GM12874 (cell line): ENCODE measurements at regions not wholly inside any gene's neighbourhood (a gene's known extent, or its start where the extent isn't known, plus 50 kb on each side); places are given as distances from the start of the nearest gene placed in this dataset.

ENCODE experiments used
- CTCF ChIP-seq: IDR thresholded peaks from 2 replicates; pipeline ENCODE4 v1.5.1; 2011; ENCODE audit warnings: low read depth, mild to moderate bottlenecking, control low read depth, low read length, moderate library complexity; ENCODE audit not compliant: insufficient read depth

GRCh38 chrX:10676235-10676957, 56.0 kb upstream of the MID1 start:
- TF ChIP-seq CTCF, result no peak

GRCh38 chrX:10677490-10677889, 57.1 kb upstream of the MID1 start:
- no peak for TF ChIP-seq CTCF

GRCh38 chrX:10679387-10679786, 59.0 kb upstream of the MID1 start:
- no peak for TF ChIP-seq CTCF

- TF ChIP-seq CTCF, result no peak
Observed at GRCh38 chrX:10681167-10681566, 60.8 kb upstream of the MID1 start.

GRCh38 chrX:10685923-10686595, 65.7 kb upstream of the MID1 start:
- TF ChIP-seq CTCF, result no peak

- no peak for TF ChIP-seq CTCF
Observed at GRCh38 chrX:10697616-10698317, 77.4 kb upstream of the MID1 start.

- no peak for TF ChIP-seq CTCF
Observed at GRCh38 chrX:10698318-10698640, 77.9 kb upstream of the MID1 start.
